ENCODE measurements at regions not wholly inside any gene's neighbourhood (a gene's known extent, or its start where the extent isn't known, plus 50 kb on each side); places are given as distances from the start of the nearest gene placed in this dataset.

DNA sequence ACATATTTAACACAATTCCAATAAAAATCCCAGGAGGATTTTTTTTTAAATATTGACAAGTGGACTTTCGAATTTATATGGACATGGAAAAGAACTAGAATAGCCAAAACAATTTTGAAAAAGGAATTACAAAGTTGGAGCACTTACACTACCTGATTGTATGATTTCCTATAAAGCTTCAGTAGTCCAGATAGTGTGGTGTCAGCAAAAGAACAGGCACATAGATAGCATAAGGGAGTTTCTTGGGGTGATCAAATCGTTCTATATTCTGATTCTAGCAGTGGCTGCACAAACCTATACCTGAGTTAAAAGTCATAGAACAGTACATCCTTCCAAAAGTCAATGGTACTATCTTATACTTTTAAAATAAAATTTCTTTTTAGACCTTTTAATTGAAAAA is 66.4 kb upstream of the CES5A start:
- DNase-seq = no peak

DNA sequence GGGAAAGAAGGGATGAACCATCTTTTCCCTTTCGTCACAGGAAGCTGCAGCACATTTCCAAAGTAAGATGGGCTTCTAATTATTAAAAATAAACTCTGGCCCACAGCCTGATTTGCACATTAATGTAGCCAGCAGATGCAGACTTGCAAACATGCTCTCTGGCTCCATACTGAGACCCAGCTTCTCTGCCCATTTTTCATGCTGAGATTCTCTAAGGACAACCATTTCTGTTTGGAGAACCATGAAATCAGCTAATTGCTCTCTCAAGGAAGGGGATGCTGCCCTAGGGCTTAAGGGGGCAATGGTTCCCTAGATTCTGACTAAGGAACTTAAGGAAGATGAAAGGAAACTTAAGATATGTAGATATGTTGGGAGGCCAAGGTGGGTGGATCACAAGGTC is 63.0 kb upstream of the CES5A start:
- DNase-seq = no peak

DNA sequence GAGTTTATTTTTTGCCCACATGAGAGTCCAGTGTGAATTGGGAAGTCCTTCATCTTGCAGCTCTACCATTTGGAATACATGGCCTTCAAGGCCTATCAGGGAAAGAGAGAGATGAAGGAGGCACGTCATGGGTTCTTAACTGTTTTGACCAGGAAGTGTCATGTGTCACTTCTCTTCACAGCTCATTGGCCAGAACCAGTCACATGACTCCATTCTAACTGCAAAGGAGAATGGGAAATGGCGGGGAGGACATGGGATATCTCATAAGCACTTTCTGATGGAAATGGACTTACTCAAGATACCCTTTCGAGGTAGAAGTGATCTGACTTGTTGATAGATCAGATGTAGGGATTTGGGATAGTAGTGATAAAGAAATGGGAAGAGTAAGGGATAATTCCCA is 57.9 kb upstream of the CES5A start:
- no peak for DNase-seq

DNA sequence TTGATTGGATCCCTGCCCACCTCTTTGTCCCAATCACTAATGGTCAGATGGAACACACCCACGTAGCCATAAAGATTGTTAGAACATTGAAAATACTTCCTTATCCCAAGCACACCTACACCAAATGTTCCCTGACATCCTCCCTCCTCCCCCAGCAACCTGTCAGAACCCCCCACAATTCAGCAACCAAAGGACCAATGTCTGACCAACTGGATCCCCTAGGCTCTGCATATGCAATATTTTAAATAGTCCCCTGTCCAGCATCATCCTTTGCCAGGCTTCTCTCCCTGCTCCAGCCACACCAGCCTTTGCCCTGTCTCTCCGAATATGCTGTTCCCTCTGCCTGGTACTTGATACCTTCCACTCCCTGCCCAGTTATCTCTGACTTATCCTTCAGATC is 54.9 kb upstream of the CES5A start:
- DNase-seq = no peak

DNA sequence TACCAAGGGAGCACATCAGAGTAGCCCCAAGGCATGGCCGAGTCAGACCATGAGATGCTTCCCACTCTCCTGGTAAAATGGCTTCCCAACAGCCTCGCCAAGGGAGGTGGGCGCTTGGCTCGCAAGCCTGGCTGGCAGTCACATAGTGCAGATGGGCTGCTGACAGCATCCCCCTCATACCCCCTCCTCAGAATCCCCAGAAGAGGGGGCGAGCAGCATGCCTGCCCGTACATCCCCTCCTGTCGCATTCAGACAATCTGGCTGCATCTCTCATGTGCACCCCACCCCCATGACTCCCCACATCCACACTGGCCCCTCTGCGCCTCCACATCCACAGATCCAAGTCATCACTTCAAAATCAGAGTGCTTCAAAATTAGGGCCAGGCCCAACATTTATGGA is 54.0 kb upstream of the CES5A start:
- DNase-seq = no peak

DNA sequence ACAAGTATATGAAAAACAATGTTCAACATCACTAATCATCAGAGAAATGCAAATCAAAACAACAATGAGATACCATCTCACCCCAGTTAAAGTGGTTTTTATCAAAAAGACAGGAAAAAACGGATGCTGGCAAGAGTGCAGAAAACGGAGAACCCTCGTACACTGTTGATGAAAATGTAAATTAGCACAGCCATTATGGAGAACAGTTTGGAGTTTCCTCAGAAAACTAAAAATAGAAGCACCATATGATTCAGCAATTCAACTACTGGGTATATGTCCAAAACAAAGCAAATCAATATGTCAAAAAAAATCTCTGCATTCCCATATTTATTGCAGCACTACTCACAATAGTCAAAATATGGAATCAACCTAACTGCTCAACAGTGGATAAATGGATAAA is 50.1 kb upstream of the CES5A start:
- DNase-seq = no peak
